NCI-H460 (cell line): ENCODE measurements at regions not wholly inside any gene's neighbourhood (a gene's known extent, or its start where the extent isn't known, plus 50 kb on each side); places are given as distances from the start of the nearest gene placed in this dataset.

ENCODE experiments used
- DNase-seq: peaks from one replicate; pipeline ENCODE4 v3.0.0-alpha.2; 2016; ENCODE audit warnings: low read depth; ENCODE audit errors: extremely low read depth

GRCh38 chr14:56875104-56875675 is 64.9 kb upstream of the OTX2 start:
- no peak for DNase-seq

- DNase-seq: no peak
Measured at GRCh38 chr14:56874375-56874774, 64.1 kb upstream of the OTX2 start.

- DNase-seq: no peak
Measured at GRCh38 chr14:56870336-56870735, 60.1 kb upstream of the OTX2 start.

- no peak for DNase-seq
Measured at GRCh38 chr14:56868660-56869059, 58.4 kb upstream of the OTX2 start.

GRCh38 chr14:56862836-56863235 is 52.6 kb upstream of the OTX2 start:
- no peak for DNase-seq

GRCh38 chr14:56860441-56860840 is 50.2 kb upstream of the OTX2 start:
- DNase-seq: no peak
